ENCODE measurements at regions not wholly inside any gene's neighbourhood (a gene's known extent, or its start where the extent isn't known, plus 50 kb on each side); places are given as distances from the start of the nearest gene placed in this dataset.

DNA sequence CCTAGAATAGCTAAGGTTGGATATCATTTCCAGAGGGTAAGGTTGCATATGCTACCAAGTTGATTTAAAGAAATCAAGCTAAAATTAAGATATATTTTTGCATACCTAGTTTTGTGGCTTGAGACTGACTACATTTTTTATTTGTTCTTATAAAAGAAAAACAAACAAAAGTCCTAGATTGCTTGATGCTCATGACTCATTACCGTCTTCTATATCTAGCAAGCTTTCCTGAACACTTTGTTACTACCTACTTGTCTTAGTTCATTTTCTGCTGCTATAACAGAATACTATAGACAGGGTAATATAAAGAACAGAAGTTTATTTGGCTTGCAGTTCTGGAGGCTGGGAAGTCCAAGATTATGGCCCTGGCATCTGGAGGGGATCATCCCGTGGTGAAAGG, 152.1 kb upstream of the THRB start:
- Histone ChIP-seq H3K4me3 (ENCODE audit: low read depth, low read length) (no peak overlapping the region), H3K36me3 (ENCODE audit: control insufficient read depth, insufficient read depth, low read length) (no peaks in the 10 kb centered on the region), H3K27me3 (ENCODE audit: control insufficient read depth, insufficient read depth, low read length) (no peaks in the 10 kb centered on the region)
- TF ChIP-seq, protein P1, sequence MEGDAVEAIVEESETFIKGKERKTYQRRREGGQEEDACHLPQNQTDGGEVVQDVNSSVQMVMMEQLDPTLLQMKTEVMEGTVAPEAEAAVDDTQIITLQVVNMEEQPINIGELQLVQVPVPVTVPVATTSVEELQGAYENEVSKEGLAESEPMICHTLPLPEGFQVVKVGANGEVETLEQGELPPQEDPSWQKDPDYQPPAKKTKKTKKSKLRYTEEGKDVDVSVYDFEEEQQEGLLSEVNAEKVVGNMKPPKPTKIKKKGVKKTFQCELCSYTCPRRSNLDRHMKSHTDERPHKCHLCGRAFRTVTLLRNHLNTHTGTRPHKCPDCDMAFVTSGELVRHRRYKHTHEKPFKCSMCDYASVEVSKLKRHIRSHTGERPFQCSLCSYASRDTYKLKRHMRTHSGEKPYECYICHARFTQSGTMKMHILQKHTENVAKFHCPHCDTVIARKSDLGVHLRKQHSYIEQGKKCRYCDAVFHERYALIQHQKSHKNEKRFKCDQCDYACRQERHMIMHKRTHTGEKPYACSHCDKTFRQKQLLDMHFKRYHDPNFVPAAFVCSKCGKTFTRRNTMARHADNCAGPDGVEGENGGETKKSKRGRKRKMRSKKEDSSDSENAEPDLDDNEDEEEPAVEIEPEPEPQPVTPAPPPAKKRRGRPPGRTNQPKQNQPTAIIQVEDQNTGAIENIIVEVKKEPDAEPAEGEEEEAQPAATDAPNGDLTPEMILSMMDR (IDR thresholded peaks at IDR 0.05; ENCODE audit: insufficient read depth, low read length, poor library complexity, severe bottlenecking): no peak
- DNase-seq (ENCODE audit: low read depth): no peak

DNA sequence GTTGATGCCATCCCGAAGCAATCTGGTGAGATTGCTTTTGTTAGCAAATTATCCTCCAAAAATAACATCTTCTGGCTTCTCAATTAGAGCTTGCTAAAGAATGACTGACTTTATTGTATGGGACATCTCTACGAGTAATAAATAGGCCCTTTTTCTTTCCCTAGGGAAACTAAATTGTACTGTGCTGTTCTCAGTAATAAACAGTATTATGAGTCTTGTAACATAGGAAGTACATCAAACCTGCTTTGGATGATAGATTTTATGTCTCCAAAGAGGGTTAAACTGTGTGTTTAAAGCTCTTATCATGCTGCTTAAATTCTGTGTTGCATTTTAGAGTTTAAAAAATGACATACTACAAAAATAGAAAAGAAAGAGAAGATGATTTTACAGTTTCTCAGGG, 153.4 kb upstream of the THRB start:
- TF ChIP-seq, protein P1 (IDR thresholded peaks at IDR 0.05; ENCODE audit: insufficient read depth, low read length, poor library complexity, severe bottlenecking): no peak
- Histone ChIP-seq H3K27me3 (ENCODE audit: control insufficient read depth, insufficient read depth, low read length) (no peaks in the 10 kb centered on the region), H3K36me3 (ENCODE audit: control insufficient read depth, insufficient read depth, low read length) (no peaks in the 10 kb centered on the region), H3K4me3 (ENCODE audit: low read depth, low read length) (no peak overlapping the region)
- DNase-seq (ENCODE audit: low read depth): no peak

DNA sequence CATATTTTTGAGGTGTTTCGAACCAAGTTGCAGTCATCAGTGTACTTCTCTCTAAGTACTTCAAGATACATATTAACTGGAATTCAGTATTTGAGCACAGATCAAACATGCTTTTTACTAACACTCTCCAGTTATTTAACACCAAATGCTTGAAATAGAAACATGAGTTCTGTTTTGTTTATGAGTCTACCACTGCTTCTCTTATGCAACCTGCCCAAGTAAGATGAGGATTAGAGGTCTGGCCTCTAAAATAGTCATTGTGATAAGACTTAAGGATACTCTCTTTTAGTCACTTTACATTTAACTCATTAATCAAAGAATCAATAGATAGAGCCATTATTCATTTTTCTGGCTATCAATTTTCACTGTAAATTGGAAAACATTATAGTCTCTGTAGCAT, 156.2 kb upstream of the THRB start:
- no peaks in the 10 kb centered on the region for H3K27me3 ChIP-seq (ENCODE audit: control insufficient read depth, insufficient read depth, low read length)
- no peak overlapping the region for H3K4me3 ChIP-seq (ENCODE audit: low read depth, low read length)
- TF ChIP-seq, protein P1 (IDR thresholded peaks at IDR 0.05; ENCODE audit: insufficient read depth, low read length, poor library complexity, severe bottlenecking): no peak
- no peak for DNase-seq (ENCODE audit: low read depth)
- H3K36me3 ChIP-seq (ENCODE audit: control insufficient read depth, insufficient read depth, low read length): no peaks in the 10 kb centered on the region

DNA sequence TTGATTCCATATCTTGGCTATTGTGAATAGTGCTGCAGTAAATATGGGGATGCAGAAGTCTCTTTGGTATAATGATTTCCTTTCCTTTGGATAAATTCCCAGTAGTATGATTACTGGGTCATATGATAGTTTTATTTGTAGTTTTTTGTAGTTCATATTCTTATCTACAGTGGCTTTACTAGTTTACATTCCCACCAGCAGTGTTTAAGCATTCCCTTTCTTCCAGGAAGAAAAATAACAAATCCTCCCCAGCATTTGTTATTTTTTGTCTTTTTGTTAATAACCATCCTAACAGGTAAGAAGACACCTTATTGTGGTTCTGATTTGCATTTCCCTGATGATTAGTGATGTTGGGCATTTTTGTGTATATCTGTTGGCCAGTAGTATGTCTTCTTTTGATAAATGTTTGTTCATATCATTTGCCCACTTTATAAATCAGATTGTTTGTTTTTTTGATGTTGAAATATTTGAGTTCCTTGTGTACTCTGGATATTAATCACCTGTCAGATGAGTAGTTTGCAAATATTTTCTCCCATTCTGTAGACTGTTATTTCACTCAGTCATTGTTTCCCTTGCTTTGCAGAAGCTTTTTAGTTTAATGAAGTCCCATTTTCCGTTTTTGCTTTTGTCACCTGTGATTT, 163.3 kb upstream of the THRB start:
- TF ChIP-seq, protein P1 (IDR thresholded peaks at IDR 0.05; ENCODE audit: insufficient read depth, low read length, poor library complexity, severe bottlenecking): no peak
- no peaks in the 10 kb centered on the region for H3K27me3 ChIP-seq (ENCODE audit: control insufficient read depth, insufficient read depth, low read length)
- no peaks in the 10 kb centered on the region for H3K36me3 ChIP-seq (ENCODE audit: control insufficient read depth, insufficient read depth, low read length)
- no peak overlapping the region for H3K4me3 ChIP-seq (ENCODE audit: low read depth, low read length)
- no peak for DNase-seq (ENCODE audit: low read depth)

DNA sequence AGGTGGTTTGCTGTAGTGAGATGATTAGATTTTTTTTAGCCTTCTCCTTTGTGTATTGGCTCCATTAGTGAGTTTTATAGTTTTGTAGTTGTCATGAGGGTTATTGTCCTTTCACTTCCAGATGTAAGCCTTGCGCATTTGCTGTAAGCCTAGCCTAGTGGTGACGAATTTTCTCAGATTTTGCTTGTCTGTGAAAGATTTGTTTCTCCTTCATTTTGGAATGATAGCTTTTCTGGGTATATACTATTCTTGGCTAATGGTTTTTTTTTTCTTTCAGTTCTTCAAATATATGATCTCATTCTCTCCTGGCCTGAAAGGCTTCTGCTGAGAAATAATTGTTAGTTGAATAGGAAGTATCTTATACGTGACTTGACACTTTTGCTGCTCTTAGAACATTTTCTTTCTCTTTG, 166.5 kb upstream of the THRB start:
- DNase-seq (ENCODE audit: low read depth): no peak
- TF ChIP-seq, protein P1 (IDR thresholded peaks at IDR 0.05; ENCODE audit: insufficient read depth, low read length, poor library complexity, severe bottlenecking): no peak
- H3K27me3 ChIP-seq (ENCODE audit: control insufficient read depth, insufficient read depth, low read length): no peaks in the 10 kb centered on the region
- H3K36me3 ChIP-seq (ENCODE audit: control insufficient read depth, insufficient read depth, low read length): no peaks in the 10 kb centered on the region
- no peak overlapping the region for H3K4me3 ChIP-seq (ENCODE audit: low read depth, low read length)
